Colonic mucosa (tissue), 4 donors: ENCODE measurements at regions not wholly inside any gene's neighbourhood (a gene's known extent, or its start where the extent isn't known, plus 50 kb on each side); places are given as distances from the start of the nearest gene placed in this dataset.

Experiments
- DNase-seq: peaks from one replicate; pipeline ENCODE4 v3.0.0-alpha.2; 2020
- H3K27ac ChIP-seq: fragments of 200-600 bp; one replicate; pipeline ENCODE4 v1.8.0; 2021
- H3K27me3 ChIP-seq: fragments of 200-600 bp; one replicate; pipeline ENCODE4 v1.8.0; 2021
- H3K36me3 ChIP-seq: fragments of 200-600 bp; one replicate; pipeline ENCODE4 v1.8.0; 2021
- H3K4me1 ChIP-seq: fragments of 200-600 bp; one replicate; pipeline ENCODE4 v1.8.0; 2021; ENCODE audit warnings: mild to moderate bottlenecking
- H3K4me3 ChIP-seq: fragments of 200-600 bp; one replicate; pipeline ENCODE4 v1.8.0; 2021
- H3K9ac ChIP-seq, 2 donors: one replicate each; pipeline ENCODE4 v1.7.0; 2013; ENCODE audit warnings: control low read depth in 2 of 2, low read depth in 2 of 2, low read length in 2 of 2
- H3K9me3 ChIP-seq: fragments of 200-600 bp; one replicate; pipeline ENCODE4 v1.8.0; 2021
- intact Hi-C: fragments of 100-400 bp; cut with DNase I; formaldehyde crosslinking; loops from one replicate; pipeline ENCODE4 v1.14.1; 2022
- TF ChIP-seq, protein P1 (sequence below): fragments of 200-600 bp; IDR thresholded peaks from one replicate; pipeline ENCODE4 v1.8.0; 2022; ENCODE audit warnings: antibody characterized with exemption, mild to moderate bottlenecking
- donor health status: healthy.
- donor health status: DM: no; HTN: no; CAD: no.
- donor health status: DM: no; HTN: no; CAD: no.

DNA sequence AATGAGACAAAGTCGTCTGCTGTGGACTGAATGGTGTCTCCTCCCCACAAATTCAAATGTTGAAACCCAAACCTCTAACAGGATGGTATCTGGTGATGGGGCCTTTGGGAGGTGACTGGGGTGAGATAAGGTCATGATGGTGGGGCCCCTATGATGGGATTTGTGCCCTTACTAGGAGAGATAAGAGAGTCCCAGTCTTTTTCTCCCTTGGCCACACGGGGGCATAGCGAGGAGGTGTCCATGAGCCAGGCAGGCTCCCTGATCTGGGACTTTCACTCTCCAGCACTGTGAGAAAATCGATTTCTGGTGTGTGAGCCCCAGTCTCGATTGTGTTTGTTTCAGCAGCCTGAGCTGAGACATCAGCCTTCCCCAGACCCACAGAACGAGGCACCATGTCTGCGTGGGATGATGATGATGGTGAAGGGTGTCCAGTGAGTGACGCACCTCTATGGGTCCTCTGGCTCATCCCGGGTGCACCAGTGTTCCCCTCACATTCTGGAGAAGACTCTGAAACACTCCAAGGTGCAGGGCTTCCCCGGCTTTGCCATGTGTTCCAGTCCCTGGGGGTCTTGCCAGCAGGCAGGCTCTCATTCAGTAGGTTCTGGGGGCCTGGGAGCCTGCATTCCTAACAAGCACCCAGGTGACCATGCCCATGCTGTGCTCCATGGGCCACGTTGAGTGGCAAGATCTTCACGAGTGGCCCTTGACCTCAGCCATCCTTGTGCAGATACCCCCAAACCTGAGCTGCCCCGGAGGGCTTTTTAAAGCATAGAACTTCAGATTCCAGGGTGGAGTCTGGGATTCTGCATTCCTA lies 363.0 kb downstream of the CTTN start:
- Histone ChIP-seq H3K9ac (no peak overlapping the region), H3K4me3 (no peak overlapping the region), H3K9me3 (no peaks in the 10 kb centered on the region), H3K36me3 (no peaks in the 10 kb centered on the region), H3K4me1 (no peaks in the 10 kb centered on the region), H3K27ac (no peak overlapping the region), H3K27me3 (no peaks in the 10 kb centered on the region)
- no peak for DNase-seq
- TF ChIP-seq, protein P1, sequence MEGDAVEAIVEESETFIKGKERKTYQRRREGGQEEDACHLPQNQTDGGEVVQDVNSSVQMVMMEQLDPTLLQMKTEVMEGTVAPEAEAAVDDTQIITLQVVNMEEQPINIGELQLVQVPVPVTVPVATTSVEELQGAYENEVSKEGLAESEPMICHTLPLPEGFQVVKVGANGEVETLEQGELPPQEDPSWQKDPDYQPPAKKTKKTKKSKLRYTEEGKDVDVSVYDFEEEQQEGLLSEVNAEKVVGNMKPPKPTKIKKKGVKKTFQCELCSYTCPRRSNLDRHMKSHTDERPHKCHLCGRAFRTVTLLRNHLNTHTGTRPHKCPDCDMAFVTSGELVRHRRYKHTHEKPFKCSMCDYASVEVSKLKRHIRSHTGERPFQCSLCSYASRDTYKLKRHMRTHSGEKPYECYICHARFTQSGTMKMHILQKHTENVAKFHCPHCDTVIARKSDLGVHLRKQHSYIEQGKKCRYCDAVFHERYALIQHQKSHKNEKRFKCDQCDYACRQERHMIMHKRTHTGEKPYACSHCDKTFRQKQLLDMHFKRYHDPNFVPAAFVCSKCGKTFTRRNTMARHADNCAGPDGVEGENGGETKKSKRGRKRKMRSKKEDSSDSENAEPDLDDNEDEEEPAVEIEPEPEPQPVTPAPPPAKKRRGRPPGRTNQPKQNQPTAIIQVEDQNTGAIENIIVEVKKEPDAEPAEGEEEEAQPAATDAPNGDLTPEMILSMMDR = no peak
- intact Hi-C loops = no loop called here

DNA sequence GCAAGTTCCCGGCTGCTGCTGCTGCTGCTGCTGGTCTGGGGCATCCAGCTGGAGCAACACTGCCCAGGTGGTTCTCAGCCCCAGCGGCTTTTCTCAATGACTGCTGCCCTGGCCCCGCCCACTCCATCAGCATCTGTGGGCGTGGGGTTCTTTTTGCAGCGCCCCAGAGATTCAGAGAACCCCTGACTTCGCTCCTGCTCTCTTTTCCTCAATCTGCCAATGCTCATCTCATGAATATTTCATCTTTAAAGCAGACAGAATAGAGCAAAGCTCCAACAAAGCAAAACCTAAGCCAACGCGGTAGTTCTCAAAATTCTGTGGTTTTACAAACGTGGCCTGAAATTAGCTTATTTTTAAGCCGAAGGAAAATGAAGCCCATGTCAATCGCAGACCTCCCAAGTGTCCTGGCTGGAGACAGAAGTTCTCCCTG lies 363.6 kb downstream of the CTTN start:
- H3K27me3 ChIP-seq = no peaks in the 10 kb centered on the region
- no peaks in the 10 kb centered on the region for H3K4me1 ChIP-seq
- no peak for DNase-seq
- H3K4me3 ChIP-seq = no peak overlapping the region
- no peaks in the 10 kb centered on the region for H3K9me3 ChIP-seq
- TF ChIP-seq, protein P1 = no peak
- H3K9ac ChIP-seq = no peak overlapping the region
- intact Hi-C loops = no loop called here
- H3K27ac ChIP-seq = no peak overlapping the region
- no peaks in the 10 kb centered on the region for H3K36me3 ChIP-seq

DNA sequence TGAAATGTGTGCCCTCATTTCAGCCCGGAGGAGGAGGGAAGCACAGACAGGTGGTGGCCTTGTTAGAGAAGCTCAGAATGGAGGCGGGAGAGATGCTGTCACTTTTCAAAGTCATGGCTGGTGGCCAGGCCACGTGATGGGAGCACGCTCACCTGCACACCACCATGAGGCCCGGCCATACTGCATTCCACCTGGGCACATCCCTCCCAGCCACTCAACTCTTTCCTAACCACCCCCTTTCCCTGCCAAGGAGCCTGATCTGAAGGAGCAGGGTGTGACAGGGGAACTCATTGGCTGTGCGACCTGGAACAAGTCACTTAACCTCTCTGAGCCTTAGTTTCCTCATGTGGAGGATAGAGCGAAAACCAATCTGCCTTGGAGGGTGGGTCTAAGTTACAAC lies 364.5 kb downstream of the CTTN start:
- H3K9me3 ChIP-seq = no peaks in the 10 kb centered on the region
- H3K4me1 ChIP-seq = no peaks in the 10 kb centered on the region
- intact Hi-C loops = no loop called here
- TF ChIP-seq, protein P1 = no peak
- DNase-seq = no peak
- no peaks in the 10 kb centered on the region for H3K36me3 ChIP-seq
- H3K27ac ChIP-seq = no peak overlapping the region
- no peak overlapping the region for H3K9ac ChIP-seq
- no peak overlapping the region for H3K4me3 ChIP-seq
- no peaks in the 10 kb centered on the region for H3K27me3 ChIP-seq

DNA sequence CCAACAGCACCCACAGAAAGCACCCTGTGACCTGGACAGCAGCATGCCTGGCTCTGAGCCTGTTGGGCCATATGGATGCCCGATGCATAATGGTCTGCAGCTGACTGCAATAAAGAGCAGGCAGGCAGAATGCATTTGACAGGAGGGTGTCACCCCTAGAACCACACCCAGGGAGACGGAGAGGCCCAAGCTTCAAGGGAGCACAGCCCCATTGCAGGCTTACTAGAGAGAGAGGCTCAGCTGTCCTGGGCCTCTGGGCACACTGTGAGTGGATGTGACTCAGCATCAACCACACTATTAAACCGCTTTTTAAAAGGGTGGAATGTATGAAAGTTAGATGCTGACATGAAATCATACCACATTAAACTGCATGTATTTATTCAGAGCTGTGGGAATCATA lies 365.3 kb downstream of the CTTN start:
- no peak for DNase-seq
- Histone ChIP-seq H3K36me3 (no peaks in the 10 kb centered on the region), H3K4me3 (no peak overlapping the region), H3K9ac (no peak overlapping the region), H3K27ac (no peak overlapping the region), H3K9me3 (no peaks in the 10 kb centered on the region), H3K27me3 (no peaks in the 10 kb centered on the region), H3K4me1 (no peaks in the 10 kb centered on the region)
- TF ChIP-seq, protein P1 = no peak
- intact Hi-C loops = no loop called here

DNA sequence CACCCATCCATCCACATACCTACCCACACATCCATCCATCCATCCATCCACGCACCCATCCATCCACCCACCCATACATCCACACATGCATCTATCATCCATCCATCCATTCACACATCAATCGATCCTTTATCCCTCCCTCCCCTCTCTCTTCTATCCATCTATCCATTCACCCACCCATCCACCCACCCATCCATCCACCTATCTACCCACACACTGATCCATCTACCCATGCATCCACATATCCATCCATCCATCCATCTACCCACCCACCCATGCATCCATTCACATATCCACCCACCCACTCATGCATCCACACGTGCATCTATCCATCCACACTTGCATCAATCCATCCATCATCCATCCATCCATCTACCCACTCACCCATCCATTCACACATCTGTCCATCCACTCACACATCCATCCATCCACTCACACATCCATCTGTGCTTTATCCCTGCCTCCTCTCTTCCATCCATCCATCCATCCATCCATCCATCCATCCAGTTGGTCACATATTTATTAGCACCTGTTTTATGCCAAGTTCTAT lies 366.1 kb downstream of the CTTN start:
- DNase-seq = no peak
- Histone ChIP-seq H3K4me3 (no peak overlapping the region), H3K4me1 (no peaks in the 10 kb centered on the region), H3K9me3 (no peaks in the 10 kb centered on the region), H3K9ac (no peak overlapping the region), H3K27me3 (no peaks in the 10 kb centered on the region), H3K36me3 (no peaks in the 10 kb centered on the region), H3K27ac (no peak overlapping the region)
- TF ChIP-seq, protein P1 = no peak
- intact Hi-C loops = no loop called here
